ENCODE measurements at regions not wholly inside any gene's neighbourhood (a gene's known extent, or its start where the extent isn't known, plus 50 kb on each side); places are given as distances from the start of the nearest gene placed in this dataset.

DNA sequence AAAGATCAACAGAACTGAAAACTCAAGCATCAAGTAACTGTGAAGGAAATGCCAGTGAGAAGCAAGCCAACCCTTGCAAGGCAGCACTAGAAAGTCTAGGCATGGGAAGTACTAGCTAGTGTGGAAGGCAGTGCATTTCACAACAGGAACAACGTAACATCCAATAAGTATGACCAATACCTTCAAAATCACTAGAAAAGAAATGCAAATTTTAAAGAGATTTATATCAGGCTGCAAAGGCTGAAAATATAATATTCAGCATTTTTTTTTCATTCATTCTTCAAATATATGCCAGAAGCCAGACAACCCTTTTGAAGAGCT lies 121.9 kb downstream of the DLEU7 start:
- no peaks in the 10 kb centered on the region for H3K79me2 ChIP-seq (ENCODE audit: insufficient read depth, low read length)
- H3K4me1 ChIP-seq (ENCODE audit: insufficient read depth, low read length, severe bottlenecking): peaks cover 18% of the 10 kb centered on the region
- H4K20me1 ChIP-seq (ENCODE audit: insufficient read depth, low read length): no peaks in the 10 kb centered on the region
- no peak overlapping the region for H3K4me3 ChIP-seq (ENCODE audit: low read depth, low read length, poor library complexity, severe bottlenecking)
- TF ChIP-seq, protein P1, sequence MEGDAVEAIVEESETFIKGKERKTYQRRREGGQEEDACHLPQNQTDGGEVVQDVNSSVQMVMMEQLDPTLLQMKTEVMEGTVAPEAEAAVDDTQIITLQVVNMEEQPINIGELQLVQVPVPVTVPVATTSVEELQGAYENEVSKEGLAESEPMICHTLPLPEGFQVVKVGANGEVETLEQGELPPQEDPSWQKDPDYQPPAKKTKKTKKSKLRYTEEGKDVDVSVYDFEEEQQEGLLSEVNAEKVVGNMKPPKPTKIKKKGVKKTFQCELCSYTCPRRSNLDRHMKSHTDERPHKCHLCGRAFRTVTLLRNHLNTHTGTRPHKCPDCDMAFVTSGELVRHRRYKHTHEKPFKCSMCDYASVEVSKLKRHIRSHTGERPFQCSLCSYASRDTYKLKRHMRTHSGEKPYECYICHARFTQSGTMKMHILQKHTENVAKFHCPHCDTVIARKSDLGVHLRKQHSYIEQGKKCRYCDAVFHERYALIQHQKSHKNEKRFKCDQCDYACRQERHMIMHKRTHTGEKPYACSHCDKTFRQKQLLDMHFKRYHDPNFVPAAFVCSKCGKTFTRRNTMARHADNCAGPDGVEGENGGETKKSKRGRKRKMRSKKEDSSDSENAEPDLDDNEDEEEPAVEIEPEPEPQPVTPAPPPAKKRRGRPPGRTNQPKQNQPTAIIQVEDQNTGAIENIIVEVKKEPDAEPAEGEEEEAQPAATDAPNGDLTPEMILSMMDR (IDR thresholded peaks at IDR 0.05; ENCODE audit: low read length): no peak
- TF ChIP-seq EZH2 (IDR thresholded peaks at IDR 0.05; ENCODE audit: borderline replicate concordance, low read length): no peak
- no peaks in the 10 kb centered on the region for H3K27me3 ChIP-seq (ENCODE audit: insufficient read depth, low read length)
- H3K9me2 ChIP-seq (ENCODE audit: low read depth, low read length): no peaks in the 10 kb centered on the region
- H3K4me2 ChIP-seq (ENCODE audit: low read length): no peak overlapping the region
- H3K9me3 ChIP-seq (ENCODE audit: low read length): no peaks in the 10 kb centered on the region
- H3K36me3 ChIP-seq (ENCODE audit: insufficient read depth, low read length): no peaks in the 10 kb centered on the region
- H2AFZ ChIP-seq (ENCODE audit: low read length): no peak overlapping the region
- H3F3A ChIP-seq (ENCODE audit: insufficient read depth, low read length): no peaks in the 10 kb centered on the region
- no peak overlapping the region for H3K27ac ChIP-seq (ENCODE audit: low read depth, low read length, poor library complexity, severe bottlenecking)
- H3K9ac ChIP-seq (ENCODE audit: low read length): no peak overlapping the region

DNA sequence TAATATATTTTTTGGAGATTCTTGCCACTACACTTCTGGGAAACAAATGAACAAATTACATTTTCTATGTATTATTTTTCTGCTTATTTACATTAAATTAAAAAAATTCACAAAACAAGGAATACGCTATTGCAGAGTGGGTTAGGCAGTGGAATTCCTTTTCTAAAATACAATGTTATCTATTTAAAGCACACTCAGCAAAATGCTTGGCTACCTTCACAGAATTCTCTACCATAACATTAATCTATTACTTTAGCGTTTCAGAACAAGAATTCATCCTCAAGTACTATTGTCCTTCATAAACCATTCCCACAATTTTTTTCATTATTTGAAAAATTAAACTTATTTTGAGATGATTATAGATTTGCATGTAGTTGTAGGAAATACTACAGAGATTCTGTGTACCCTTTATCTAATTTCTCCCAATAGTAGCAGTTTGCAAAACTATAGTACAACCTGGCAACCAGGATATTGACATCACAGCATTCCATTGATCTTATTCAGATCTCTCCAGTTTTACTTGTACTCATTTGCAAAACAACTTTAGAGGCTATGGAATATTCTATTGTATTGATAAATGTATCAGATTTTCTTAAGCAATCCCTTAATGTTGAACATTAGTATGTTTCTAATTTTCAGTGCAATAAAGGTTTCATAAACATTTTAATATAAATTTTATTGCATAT lies 120.9 kb downstream of the DLEU7 start:
- Histone ChIP-seq H3K9me3 (ENCODE audit: low read length) (no peaks in the 10 kb centered on the region), H3K9ac (ENCODE audit: low read length) (no peak overlapping the region), H3K79me2 (ENCODE audit: insufficient read depth, low read length) (no peaks in the 10 kb centered on the region), H3K27ac (ENCODE audit: low read depth, low read length, poor library complexity, severe bottlenecking) (no peak overlapping the region), H3F3A (ENCODE audit: insufficient read depth, low read length) (no peaks in the 10 kb centered on the region), H3K4me1 (ENCODE audit: insufficient read depth, low read length, severe bottlenecking) (peaks cover 28% of the 10 kb centered on the region), H3K4me3 (ENCODE audit: low read depth, low read length, poor library complexity, severe bottlenecking) (no peak overlapping the region), H3K36me3 (ENCODE audit: insufficient read depth, low read length) (no peaks in the 10 kb centered on the region), H3K27me3 (ENCODE audit: insufficient read depth, low read length) (no peaks in the 10 kb centered on the region), H3K4me2 (ENCODE audit: low read length) (no peak overlapping the region), H2AFZ (ENCODE audit: low read length) (no peak overlapping the region), H4K20me1 (ENCODE audit: insufficient read depth, low read length) (no peaks in the 10 kb centered on the region), H3K9me2 (ENCODE audit: low read depth, low read length) (no peaks in the 10 kb centered on the region)
- TF ChIP-seq EZH2 (IDR thresholded peaks at IDR 0.05; ENCODE audit: borderline replicate concordance, low read length): no peak

DNA sequence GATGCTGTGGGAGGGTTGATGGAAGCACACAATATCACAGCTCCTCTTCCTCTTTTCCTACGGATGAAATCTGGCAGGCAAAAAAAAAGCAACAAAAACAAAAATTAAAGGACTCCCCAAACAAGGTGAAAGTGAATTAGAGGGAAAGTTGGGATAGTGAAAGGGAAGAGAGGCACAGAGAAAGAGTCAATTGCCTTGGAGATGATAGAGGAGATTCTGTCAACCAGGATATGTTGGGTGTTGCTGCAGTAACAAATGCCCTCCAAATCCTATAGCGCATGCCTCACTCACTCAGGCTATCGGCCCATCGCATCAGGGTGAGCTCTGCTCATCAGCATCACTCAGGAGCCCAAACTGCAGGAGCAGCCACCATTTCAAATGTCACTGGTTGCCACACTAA lies 119.1 kb downstream of the DLEU7 start:
- H3F3A ChIP-seq (ENCODE audit: insufficient read depth, low read length): no peaks in the 10 kb centered on the region
- H3K9me3 ChIP-seq (ENCODE audit: low read length): no peaks in the 10 kb centered on the region
- H3K4me1 ChIP-seq (ENCODE audit: insufficient read depth, low read length, severe bottlenecking): peaks cover 33% of the 10 kb centered on the region
- no peak overlapping the region for H3K27ac ChIP-seq (ENCODE audit: low read depth, low read length, poor library complexity, severe bottlenecking)
- H3K79me2 ChIP-seq (ENCODE audit: insufficient read depth, low read length): no peaks in the 10 kb centered on the region
- H3K36me3 ChIP-seq (ENCODE audit: insufficient read depth, low read length): no peaks in the 10 kb centered on the region
- no peaks in the 10 kb centered on the region for H3K27me3 ChIP-seq (ENCODE audit: insufficient read depth, low read length)
- no peaks in the 10 kb centered on the region for H4K20me1 ChIP-seq (ENCODE audit: insufficient read depth, low read length)
- H2AFZ ChIP-seq (ENCODE audit: low read length): no peak overlapping the region
- TF ChIP-seq, protein P1 (IDR thresholded peaks at IDR 0.05; ENCODE audit: low read length): no peak
- TF ChIP-seq EZH2 (IDR thresholded peaks at IDR 0.05; ENCODE audit: borderline replicate concordance, low read length): no peak
- no peak overlapping the region for H3K4me3 ChIP-seq (ENCODE audit: low read depth, low read length, poor library complexity, severe bottlenecking)
- no peak overlapping the region for H3K4me2 ChIP-seq (ENCODE audit: low read length)
- H3K9ac ChIP-seq (ENCODE audit: low read length): no peak overlapping the region
- H3K9me2 ChIP-seq (ENCODE audit: low read depth, low read length): no peaks in the 10 kb centered on the region

DNA sequence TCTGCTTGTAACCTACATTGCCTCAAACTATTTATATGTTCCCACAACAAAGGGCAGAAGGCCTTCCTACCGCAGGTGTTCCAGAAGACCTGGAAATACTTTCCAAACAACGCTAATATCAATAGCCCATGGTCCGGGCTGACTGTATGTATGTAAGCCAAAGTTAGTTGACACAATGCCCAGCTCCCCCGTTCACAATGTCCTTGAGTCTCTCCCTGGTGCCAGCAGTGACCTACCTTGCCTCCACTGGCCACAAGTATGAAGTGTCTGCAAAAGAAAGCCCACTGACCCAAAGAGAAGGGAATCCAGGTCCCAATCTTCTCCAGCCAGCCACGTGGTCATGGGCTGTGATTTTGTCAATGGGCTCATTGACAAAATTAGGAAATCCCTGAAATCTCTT lies 118.6 kb downstream of the DLEU7 start:
- Histone ChIP-seq H3K9me3 (ENCODE audit: low read length) (no peaks in the 10 kb centered on the region), H3K4me2 (ENCODE audit: low read length) (no peak overlapping the region), H3K4me1 (ENCODE audit: insufficient read depth, low read length, severe bottlenecking) (peaks cover 33% of the 10 kb centered on the region), H4K20me1 (ENCODE audit: insufficient read depth, low read length) (no peaks in the 10 kb centered on the region), H3K27me3 (ENCODE audit: insufficient read depth, low read length) (no peaks in the 10 kb centered on the region), H3K36me3 (ENCODE audit: insufficient read depth, low read length) (no peaks in the 10 kb centered on the region), H3K4me3 (ENCODE audit: low read depth, low read length, poor library complexity, severe bottlenecking) (no peak overlapping the region), H2AFZ (ENCODE audit: low read length) (no peak overlapping the region), H3K27ac (ENCODE audit: low read depth, low read length, poor library complexity, severe bottlenecking) (no peak overlapping the region), H3F3A (ENCODE audit: insufficient read depth, low read length) (no peaks in the 10 kb centered on the region), H3K9me2 (ENCODE audit: low read depth, low read length) (no peaks in the 10 kb centered on the region), H3K79me2 (ENCODE audit: insufficient read depth, low read length) (no peaks in the 10 kb centered on the region), H3K9ac (ENCODE audit: low read length) (no peak overlapping the region)
- TF ChIP-seq, protein P1 (IDR thresholded peaks at IDR 0.05; ENCODE audit: low read length): no peak
- TF ChIP-seq EZH2 (IDR thresholded peaks at IDR 0.05; ENCODE audit: borderline replicate concordance, low read length): no peak

Data from OCI-LY1 (cell line).